Neural cell (in vitro differentiated cells): ENCODE measurements at regions not wholly inside any gene's neighbourhood (a gene's known extent, or its start where the extent isn't known, plus 50 kb on each side); places are given as distances from the start of the nearest gene placed in this dataset.

Source experiments
- H2AFZ ChIP-seq: fragments of 200-600, 300-800 bp; sonication (generic), shearing (Covaris generic); 2 replicates; pipeline ENCODE4 v1.6.0; 2014; ENCODE audit warnings: low read depth, mild to moderate bottlenecking, antibody characterized with exemption, low read length, moderate library complexity
- H3F3A ChIP-seq: fragments of 200-600 bp; shearing (Covaris generic); 2 replicates; pipeline ENCODE4 v1.6.1; 2016; ENCODE audit warnings: mild to moderate bottlenecking, moderate library complexity, mixed read lengths, antibody characterized with exemption, low read length; ENCODE audit not compliant: insufficient read depth, poor library complexity, severe bottlenecking
- H3K27ac ChIP-seq: fragments of 200-600, 300-800 bp; sonication (generic), shearing (Covaris generic); 2 replicates; pipeline ENCODE4 v1.5.1; 2014; ENCODE audit warnings: mild to moderate bottlenecking, low read length, moderate library complexity
- H3K27me3 ChIP-seq: fragments of 300-800, 200-600 bp; sonication (generic), shearing (Covaris generic); 2 replicates; pipeline ENCODE4 v1.6.0; 2014; ENCODE audit warnings: mild to moderate bottlenecking, low read depth, low read length, moderate library complexity; ENCODE audit not compliant: insufficient read depth
- H3K36me3 ChIP-seq: fragments of 300-800, 200-600 bp; sonication (generic), shearing (Covaris generic); 2 replicates; pipeline ENCODE4 v1.5.1; 2014; ENCODE audit warnings: mild to moderate bottlenecking, antibody characterized with exemption, low read length, moderate library complexity; ENCODE audit not compliant: insufficient read depth
- H3K4me2 ChIP-seq: fragments of 300-800, 200-600 bp; sonication (generic), shearing (Covaris generic); 2 replicates; pipeline ENCODE4 v1.6.0; 2014; ENCODE audit warnings: mild to moderate bottlenecking, low read length
- H3K4me3 ChIP-seq: fragments of 300-800, 200-600 bp; sonication (generic), shearing (Covaris generic); 2 replicates; pipeline ENCODE4 v1.5.1; 2014; ENCODE audit warnings: mild to moderate bottlenecking, low read length, moderate library complexity
- H3K79me2 ChIP-seq: fragments of 200-600 bp; shearing (Covaris generic); replicated peaks from 2 replicates; pipeline ENCODE4 v1.6.0; 2014; ENCODE audit warnings: mild to moderate bottlenecking, low read length, moderate library complexity; ENCODE audit not compliant: insufficient read depth
- H3K9ac ChIP-seq: fragments of 300-800, 200-600 bp; sonication (generic), shearing (Covaris generic); 2 replicates; pipeline ENCODE4 v1.6.1; 2016; ENCODE audit warnings: mild to moderate bottlenecking, low read length, mixed read lengths
- H3K9me2 ChIP-seq: fragments of 200-600 bp; shearing (Covaris generic); 2 replicates; pipeline ENCODE4 v1.6.1; 2016; ENCODE audit warnings: mild to moderate bottlenecking, low read length, mixed read lengths; ENCODE audit not compliant: insufficient read depth
- H3K9me3 ChIP-seq: fragments of 200-600, 300-800 bp; sonication (generic), shearing (Covaris generic); 2 replicates; pipeline ENCODE4 v1.6.1; 2016; ENCODE audit warnings: mild to moderate bottlenecking, mixed run types, low read length, moderate library complexity, mixed read lengths
- H4K20me1 ChIP-seq: fragments of 200-600 bp; shearing (Covaris generic); 2 replicates; pipeline ENCODE4 v1.6.1; 2016; ENCODE audit warnings: mild to moderate bottlenecking, mixed run types; ENCODE audit not compliant: insufficient read depth
- EP300 ChIP-seq: fragments of 450-650 bp; conservative IDR thresholded peaks from 2 replicates; pipeline ENCODE4 v1.6.1; 2014; ENCODE audit warnings: antibody characterized with exemption, mild to moderate bottlenecking, moderate library complexity; ENCODE audit not compliant: poor library complexity, severe bottlenecking
- EZH2 ChIP-seq: fragments of 200-600, 300-800 bp; shearing (Covaris generic), sonication (generic); IDR thresholded peaks from 2 replicates; pipeline ENCODE4 v1.6.1; 2014; ENCODE audit warnings: antibody characterized with exemption, low read length, borderline replicate concordance, mild to moderate bottlenecking; ENCODE audit not compliant: insufficient read depth, poor library complexity, severe bottlenecking
- MXI1 ChIP-seq: fragments of 450-650 bp; conservative IDR thresholded peaks from 2 replicates; pipeline ENCODE4 v1.6.1; 2014; ENCODE audit warnings: antibody characterized with exemption, mild to moderate bottlenecking; ENCODE audit not compliant: poor library complexity, severe bottlenecking
- POLR2AphosphoS5 ChIP-seq: IDR thresholded peaks from 2 replicates; pipeline ENCODE4 v1.6.1; 2012
- RAD21 ChIP-seq: fragments of 450-650 bp; conservative IDR thresholded peaks from 2 replicates; pipeline ENCODE4 v1.6.1; 2014; ENCODE audit warnings: antibody characterized with exemption, mild to moderate bottlenecking, moderate library complexity
- REST ChIP-seq: IDR thresholded peaks from 2 replicates; pipeline ENCODE4 v1.6.1; 2012; ENCODE audit warnings: borderline replicate concordance
- SMC3 ChIP-seq: fragments of 450-650 bp; conservative IDR thresholded peaks from 2 replicates; pipeline ENCODE4 v1.6.1; 2014; ENCODE audit warnings: antibody characterized with exemption, mild to moderate bottlenecking, moderate library complexity; ENCODE audit not compliant: poor library complexity
- TAF1 ChIP-seq: IDR thresholded peaks from 2 replicates; pipeline ENCODE4 v1.6.1; 2012; ENCODE audit warnings: low read depth
- TF ChIP-seq, protein P1 (sequence below): fragments of 450-650 bp; IDR thresholded peaks from 2 replicates; pipeline ENCODE4 v1.5.1; 2014; ENCODE audit warnings: antibody characterized with exemption, mild to moderate bottlenecking, moderate library complexity; ENCODE audit not compliant: poor library complexity, severe bottlenecking

DNA sequence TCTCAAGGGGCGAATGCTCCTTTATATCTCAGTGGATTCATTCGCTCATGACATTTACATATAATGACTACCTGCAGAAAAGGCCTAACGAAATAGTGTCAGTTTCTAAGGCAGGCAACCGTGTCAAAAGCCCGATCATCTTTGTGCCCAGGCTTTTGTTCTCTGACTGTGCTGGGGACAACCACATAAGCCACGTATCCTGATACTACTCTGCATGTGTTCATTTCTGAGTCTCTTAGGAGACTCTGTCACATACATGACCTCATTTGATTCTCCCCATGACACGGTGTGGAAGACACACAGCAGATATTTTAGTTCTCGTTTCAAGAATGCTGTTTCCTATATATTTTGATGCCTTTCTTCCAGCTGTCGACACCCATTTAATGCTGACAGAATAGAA lies 598.5 kb downstream of the BNC2 start:
- H3K4me3 ChIP-seq: no peak overlapping the region
- H3K79me2 ChIP-seq: no peaks in the 10 kb centered on the region
- H3K27ac ChIP-seq: no peak overlapping the region
- TF ChIP-seq EZH2 (no peak), MXI1 (no peak), TAF1 (no peak), EP300 (no peak), RAD21 (no peak)
- no peaks in the 10 kb centered on the region for H3K9me2 ChIP-seq
- H3F3A ChIP-seq: no peaks in the 10 kb centered on the region
- no peaks in the 10 kb centered on the region for H3K27me3 ChIP-seq
- no peaks in the 10 kb centered on the region for H4K20me1 ChIP-seq
- no peak overlapping the region for H2AFZ ChIP-seq
- no peak overlapping the region for H3K9ac ChIP-seq
- H3K9me3 ChIP-seq: no peaks in the 10 kb centered on the region
- H3K4me2 ChIP-seq: no peak overlapping the region
- H3K36me3 ChIP-seq: no peaks in the 10 kb centered on the region

DNA sequence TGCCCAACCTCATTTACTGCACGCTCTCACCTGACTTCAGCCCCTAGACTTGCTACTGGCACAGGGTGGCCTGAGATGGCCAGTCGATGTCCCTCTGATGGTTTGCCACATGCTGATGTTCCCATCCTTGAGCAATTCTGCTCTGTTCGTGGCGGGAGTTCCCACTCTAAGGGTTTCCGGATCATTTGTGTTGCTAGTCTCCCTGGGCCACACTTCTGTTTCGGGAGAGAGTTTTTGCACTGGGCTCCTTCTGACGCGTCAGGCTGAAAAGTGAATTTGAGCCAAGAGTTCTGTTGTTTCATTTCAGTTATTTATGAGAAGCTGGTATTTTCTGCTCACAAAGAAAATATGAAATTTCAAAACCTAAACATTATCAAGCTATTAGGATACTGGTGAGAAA lies 597.7 kb downstream of the BNC2 start:
- Histone ChIP-seq H3K27ac (no peak overlapping the region), H3K4me3 (no peak overlapping the region), H2AFZ (no peak overlapping the region), H3K9ac (no peak overlapping the region), H3K9me2 (no peaks in the 10 kb centered on the region), H4K20me1 (no peaks in the 10 kb centered on the region), H3K4me2 (no peak overlapping the region), H3K79me2 (no peaks in the 10 kb centered on the region), H3F3A (no peaks in the 10 kb centered on the region), H3K36me3 (no peaks in the 10 kb centered on the region), H3K27me3 (no peaks in the 10 kb centered on the region), H3K9me3 (no peaks in the 10 kb centered on the region)
- TF ChIP-seq EZH2 (no peak), RAD21 (no peak), REST (no peak), TAF1 (no peak), SMC3 (no peak), MXI1 (no peak), POLR2AphosphoS5 (no peak), EP300 (no peak)
- TF ChIP-seq, protein P1, sequence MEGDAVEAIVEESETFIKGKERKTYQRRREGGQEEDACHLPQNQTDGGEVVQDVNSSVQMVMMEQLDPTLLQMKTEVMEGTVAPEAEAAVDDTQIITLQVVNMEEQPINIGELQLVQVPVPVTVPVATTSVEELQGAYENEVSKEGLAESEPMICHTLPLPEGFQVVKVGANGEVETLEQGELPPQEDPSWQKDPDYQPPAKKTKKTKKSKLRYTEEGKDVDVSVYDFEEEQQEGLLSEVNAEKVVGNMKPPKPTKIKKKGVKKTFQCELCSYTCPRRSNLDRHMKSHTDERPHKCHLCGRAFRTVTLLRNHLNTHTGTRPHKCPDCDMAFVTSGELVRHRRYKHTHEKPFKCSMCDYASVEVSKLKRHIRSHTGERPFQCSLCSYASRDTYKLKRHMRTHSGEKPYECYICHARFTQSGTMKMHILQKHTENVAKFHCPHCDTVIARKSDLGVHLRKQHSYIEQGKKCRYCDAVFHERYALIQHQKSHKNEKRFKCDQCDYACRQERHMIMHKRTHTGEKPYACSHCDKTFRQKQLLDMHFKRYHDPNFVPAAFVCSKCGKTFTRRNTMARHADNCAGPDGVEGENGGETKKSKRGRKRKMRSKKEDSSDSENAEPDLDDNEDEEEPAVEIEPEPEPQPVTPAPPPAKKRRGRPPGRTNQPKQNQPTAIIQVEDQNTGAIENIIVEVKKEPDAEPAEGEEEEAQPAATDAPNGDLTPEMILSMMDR: no peak
